ENCODE measurements at regions not wholly inside any gene's neighbourhood (a gene's known extent, or its start where the extent isn't known, plus 50 kb on each side); places are given as distances from the start of the nearest gene placed in this dataset.

- no peak for DNase-seq
These were observed 175.3 kb upstream of the STT3B start for GRCh38 chr3:31357451-31357850.

- no peak for DNase-seq
These were observed 174.2 kb upstream of the STT3B start for GRCh38 chr3:31358473-31359070.

- no peak for DNase-seq
These were observed 171.1 kb upstream of the STT3B start for GRCh38 chr3:31361371-31362273.

- no peak for DNase-seq
These were observed 168.5 kb upstream of the STT3B start for GRCh38 chr3:31364188-31364587.

- DNase-seq, result no peak
These were observed 168.0 kb upstream of the STT3B start for GRCh38 chr3:31364711-31365110.

- no peak for DNase-seq
These were observed 165.2 kb upstream of the STT3B start for GRCh38 chr3:31367518-31367917.

- no peak for DNase-seq
These were observed 162.9 kb upstream of the STT3B start for GRCh38 chr3:31369637-31370379.

GRCh38 chr3:31370380-31370666 is 162.4 kb upstream of the STT3B start:
- no peak for DNase-seq

GRCh38 chr3:31370681-31371080 is 162.0 kb upstream of the STT3B start:
- no peak for DNase-seq

GRCh38 chr3:31371484-31372177 is 161.1 kb upstream of the STT3B start:
- DNase-seq, result no peak

- no peak for DNase-seq
These were observed 159.0 kb upstream of the STT3B start for GRCh38 chr3:31373681-31374080.

- DNase-seq, result peak; percentile 23 to 32
These were observed 155.6 kb upstream of the STT3B start for GRCh38 chr3:31377045-31377642.

GRCh38 chr3:31378231-31378630 is 154.5 kb upstream of the STT3B start:
- no peak for DNase-seq

GRCh38 chr3:31379598-31379997 is 153.1 kb upstream of the STT3B start:
- DNase-seq, result no peak

GRCh38 chr3:31382856-31383255 is 149.9 kb upstream of the STT3B start:
- no peak for DNase-seq

GRCh38 chr3:31384117-31384516 is 148.6 kb upstream of the STT3B start:
- DNase-seq, result no peak

GRCh38 chr3:31389939-31390338 is 142.8 kb upstream of the STT3B start:
- DNase-seq, result no peak

GRCh38 chr3:31390466-31390865 is 142.3 kb upstream of the STT3B start:
- DNase-seq, result no peak

- no peak for DNase-seq
These were observed 141.6 kb upstream of the STT3B start for GRCh38 chr3:31391150-31391549.

- DNase-seq, result no peak
These were observed 140.2 kb upstream of the STT3B start for GRCh38 chr3:31392568-31392967.

- DNase-seq, result no peak
These were observed 133.5 kb upstream of the STT3B start for GRCh38 chr3:31399271-31399670.

GRCh38 chr3:31402117-31402516 is 130.6 kb upstream of the STT3B start:
- DNase-seq, result no peak

GRCh38 chr3:31403197-31403596 is 129.5 kb upstream of the STT3B start:
- no peak for DNase-seq
